AG10803 (cell line): ENCODE measurements at regions not wholly inside any gene's neighbourhood (a gene's known extent, or its start where the extent isn't known, plus 50 kb on each side); places are given as distances from the start of the nearest gene placed in this dataset.

Experiments
- DNase-seq: peaks from one replicate; pipeline ENCODE4 v3.0.0; 2010; ENCODE audit warnings: low read depth
- H3K4me3 ChIP-seq: 2 replicates; pipeline ENCODE4 v1.5.1; 2011; ENCODE audit warnings: mild to moderate bottlenecking, low read length, control low read depth
- TF ChIP-seq, protein P1 (sequence below): conservative IDR thresholded peaks from 2 replicates; pipeline ENCODE4 v1.5.1; 2011; ENCODE audit warnings: mild to moderate bottlenecking, low read length, control low read depth, inconsistent platforms

DNA sequence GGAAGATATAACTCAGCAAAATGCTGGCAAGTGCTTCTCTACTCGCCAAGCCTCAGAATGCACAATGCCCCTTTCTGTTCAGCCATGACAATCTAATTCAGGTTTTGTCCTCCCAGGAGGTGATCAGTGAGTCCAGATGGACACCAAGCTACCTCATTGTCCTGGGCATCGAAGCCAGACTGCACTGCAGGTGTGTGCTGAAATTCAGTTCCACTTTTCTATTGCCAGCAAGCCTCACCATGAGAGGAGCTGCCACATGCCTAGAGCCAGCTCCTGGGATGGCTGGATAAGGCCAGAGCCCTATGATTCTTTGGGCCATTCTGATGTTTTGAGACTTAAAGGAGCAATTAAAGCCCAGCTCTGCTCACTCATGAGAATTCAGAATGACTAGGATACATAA lies 186.7 kb downstream of the GRIN2B start:
- DNase-seq = no peak
- H3K4me3 ChIP-seq = no peak overlapping the region
- TF ChIP-seq, protein P1, sequence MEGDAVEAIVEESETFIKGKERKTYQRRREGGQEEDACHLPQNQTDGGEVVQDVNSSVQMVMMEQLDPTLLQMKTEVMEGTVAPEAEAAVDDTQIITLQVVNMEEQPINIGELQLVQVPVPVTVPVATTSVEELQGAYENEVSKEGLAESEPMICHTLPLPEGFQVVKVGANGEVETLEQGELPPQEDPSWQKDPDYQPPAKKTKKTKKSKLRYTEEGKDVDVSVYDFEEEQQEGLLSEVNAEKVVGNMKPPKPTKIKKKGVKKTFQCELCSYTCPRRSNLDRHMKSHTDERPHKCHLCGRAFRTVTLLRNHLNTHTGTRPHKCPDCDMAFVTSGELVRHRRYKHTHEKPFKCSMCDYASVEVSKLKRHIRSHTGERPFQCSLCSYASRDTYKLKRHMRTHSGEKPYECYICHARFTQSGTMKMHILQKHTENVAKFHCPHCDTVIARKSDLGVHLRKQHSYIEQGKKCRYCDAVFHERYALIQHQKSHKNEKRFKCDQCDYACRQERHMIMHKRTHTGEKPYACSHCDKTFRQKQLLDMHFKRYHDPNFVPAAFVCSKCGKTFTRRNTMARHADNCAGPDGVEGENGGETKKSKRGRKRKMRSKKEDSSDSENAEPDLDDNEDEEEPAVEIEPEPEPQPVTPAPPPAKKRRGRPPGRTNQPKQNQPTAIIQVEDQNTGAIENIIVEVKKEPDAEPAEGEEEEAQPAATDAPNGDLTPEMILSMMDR = no peak

DNA sequence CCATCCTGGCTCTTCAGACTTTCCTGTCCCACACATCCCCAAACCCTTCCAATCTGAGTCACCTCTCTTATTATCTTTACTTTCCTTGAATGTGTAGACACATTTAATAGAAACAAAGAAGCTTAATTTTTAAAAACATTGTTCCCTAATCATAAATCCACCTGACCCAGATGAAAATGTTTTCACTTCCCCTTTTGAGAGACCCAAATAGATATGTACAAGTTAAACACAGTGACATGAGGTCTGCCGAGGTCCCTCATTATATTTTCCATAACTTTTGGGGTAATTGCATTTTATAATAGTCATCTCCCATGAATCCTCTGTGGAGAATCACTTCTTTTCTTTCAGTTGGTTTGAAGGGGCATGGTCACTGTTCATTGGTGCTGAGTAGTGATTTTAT lies 191.1 kb downstream of the GRIN2B start:
- DNase-seq = no peak
- TF ChIP-seq, protein P1 = no peak
- H3K4me3 ChIP-seq = no peak overlapping the region

DNA sequence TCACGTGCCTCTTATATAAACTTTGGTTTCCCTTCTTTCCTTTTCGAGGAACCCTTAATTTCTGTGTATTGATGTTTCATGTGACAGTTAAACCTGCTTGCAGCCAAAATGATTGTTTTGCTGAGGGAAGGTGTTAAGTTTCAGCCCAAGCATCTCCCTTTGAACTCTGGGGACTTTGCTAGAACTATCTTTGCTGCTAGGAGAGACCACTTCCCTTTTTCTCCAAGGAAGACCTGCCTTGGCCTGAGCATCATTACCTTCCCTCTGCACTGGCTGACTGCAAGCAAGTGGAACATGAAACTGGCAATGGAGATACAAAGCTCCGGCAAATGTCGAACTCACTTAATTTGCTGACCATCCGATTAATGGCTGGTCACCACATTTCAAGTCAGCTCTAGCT lies 192.8 kb downstream of the GRIN2B start:
- H3K4me3 ChIP-seq = no peak overlapping the region
- DNase-seq = no peak
- TF ChIP-seq, protein P1 = no peak

DNA sequence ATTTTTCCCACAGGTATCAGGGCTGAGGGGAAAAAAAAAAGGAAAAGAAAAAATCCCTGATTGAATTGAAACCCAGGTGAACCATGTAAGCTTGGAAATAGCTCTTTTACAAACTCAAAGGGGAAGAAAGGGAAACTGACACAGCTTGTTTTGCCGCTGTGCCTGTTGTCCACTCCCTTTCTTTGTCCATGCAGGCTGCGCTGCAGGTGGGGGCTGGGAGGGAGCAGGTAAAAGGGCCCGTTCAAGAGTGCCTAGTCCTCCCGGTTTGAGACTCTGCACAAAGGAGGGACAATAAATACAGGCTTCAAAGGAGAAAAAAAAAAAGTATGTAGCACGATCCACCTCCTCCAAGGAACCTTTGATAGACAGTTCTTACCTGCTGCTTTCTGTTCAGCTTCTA lies 194.8 kb downstream of the GRIN2B start:
- TF ChIP-seq, protein P1 = no peak
- H3K4me3 ChIP-seq = no peak overlapping the region
- no peak for DNase-seq

DNA sequence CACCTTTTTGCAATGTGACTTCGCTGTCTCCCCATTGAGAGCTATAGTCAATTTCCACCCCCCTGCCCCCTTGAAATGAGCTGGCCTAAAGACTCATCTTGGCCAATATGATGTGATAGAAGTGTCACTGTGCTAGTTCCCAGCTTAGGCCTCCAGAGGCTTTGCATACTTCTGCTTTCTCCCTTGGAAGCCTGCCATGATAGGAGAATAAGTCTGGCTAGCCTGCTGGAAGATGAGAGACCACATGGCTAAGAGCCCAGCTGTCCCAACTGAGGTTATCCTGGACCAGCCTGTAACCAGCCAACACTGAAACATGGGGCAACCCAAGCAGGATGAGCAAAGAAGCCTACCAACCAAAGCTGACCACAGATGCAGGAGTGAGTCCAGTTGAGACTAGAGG lies 196.9 kb downstream of the GRIN2B start:
- TF ChIP-seq, protein P1 = no peak
- peak; percentile 2 for DNase-seq

DNA sequence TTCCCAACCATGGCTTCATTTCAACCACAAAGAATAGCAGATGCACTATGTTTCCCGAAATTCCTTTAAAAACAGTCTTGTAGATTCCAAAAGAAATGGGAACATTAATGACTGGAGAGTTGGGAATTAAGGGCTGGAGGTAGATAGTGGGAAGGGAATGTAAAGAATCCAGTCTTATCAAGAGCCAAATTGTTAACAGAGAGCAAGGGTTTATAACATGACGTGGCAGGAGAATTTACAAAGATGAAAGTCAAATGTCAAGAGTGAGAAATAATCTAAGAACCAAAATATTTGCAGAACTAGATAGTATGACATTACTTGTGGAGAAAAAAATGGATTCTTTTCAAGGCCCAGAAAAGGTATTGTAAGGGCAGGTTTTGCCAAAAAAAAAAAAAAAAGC lies 200.9 kb downstream of the GRIN2B start:
- TF ChIP-seq, protein P1 = no peak
- no peak for DNase-seq
- H3K4me3 ChIP-seq = no peak overlapping the region

More for the DNA sequence above, 196.9 kb downstream of the GRIN2B start:
- H3K4me3 ChIP-seq = no peak overlapping the region

DNA sequence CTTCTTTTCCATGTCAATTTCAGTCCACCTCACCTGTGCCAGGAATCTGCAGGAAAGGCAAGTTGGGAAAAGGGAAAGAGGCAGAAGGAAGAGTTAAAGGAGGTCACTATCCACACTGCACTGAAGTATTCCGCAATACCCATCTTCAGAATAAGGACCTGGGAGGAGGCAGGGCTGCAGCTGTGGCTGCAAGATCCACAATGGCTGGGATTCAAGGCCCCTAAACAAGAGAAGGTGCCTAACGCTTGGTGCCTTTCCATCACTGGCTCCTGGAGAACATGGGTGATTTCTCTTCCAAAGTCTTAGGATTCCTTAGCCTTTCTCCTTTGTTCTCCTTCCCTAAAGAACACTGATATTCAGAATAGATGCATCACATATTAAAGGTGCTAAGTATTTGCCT lies 204.0 kb downstream of the GRIN2B start:
- TF ChIP-seq, protein P1 = no peak
- DNase-seq = no peak
- no peak overlapping the region for H3K4me3 ChIP-seq
